ENCODE measurements at regions not wholly inside any gene's neighbourhood (a gene's known extent, or its start where the extent isn't known, plus 50 kb on each side); places are given as distances from the start of the nearest gene placed in this dataset.

DNA sequence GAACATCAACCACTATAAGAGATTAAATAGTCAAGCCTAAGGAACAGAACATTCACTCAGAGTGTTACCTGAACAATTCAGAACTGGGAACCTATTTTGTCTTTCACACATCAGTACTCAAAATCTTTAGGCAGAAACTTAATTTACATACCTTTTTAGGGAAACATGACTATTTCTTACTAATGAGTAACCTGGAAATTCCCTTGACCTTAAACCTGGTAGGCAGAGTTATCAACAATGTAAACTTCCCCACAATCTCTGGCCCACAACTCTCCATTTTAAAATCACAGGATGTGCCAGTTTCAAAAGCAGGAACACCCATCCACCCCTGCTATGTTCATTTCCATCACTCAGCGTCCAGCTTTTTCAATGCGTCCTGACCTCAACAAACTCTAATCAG is 132.9 kb upstream of the ANKFN1 start:
- Histone ChIP-seq H3F3A (ENCODE audit: low read length, unreplicated experiment) (no peaks in the 10 kb centered on the region), H3K4me1 (ENCODE audit: insufficient read depth, low read length) (no peaks in the 10 kb centered on the region), H3K9me3 (ENCODE audit: low read length) (no peaks in the 10 kb centered on the region), H3K79me2 (ENCODE audit: low read length) (no peaks in the 10 kb centered on the region), H3K4me2 (ENCODE audit: low read length) (no peak overlapping the region), H3K27ac (ENCODE audit: low read length) (no peak overlapping the region), H2AFZ (ENCODE audit: low read length) (no peak overlapping the region), H4K20me1 (ENCODE audit: low read length) (no peaks in the 10 kb centered on the region), H3K9ac (ENCODE audit: low read length) (no peak overlapping the region), H3K4me3 (ENCODE audit: low read length) (no peak overlapping the region), H3K9me2 (replicated peaks; ENCODE audit: low read length) (no peaks in the 10 kb centered on the region), H3K36me3 (ENCODE audit: low read depth, low read length) (no peaks in the 10 kb centered on the region), H3K27me3 (ENCODE audit: low read length) (peaks cover 14% of the 10 kb centered on the region; the same call in 1 of the 2 replicates)
- TF ChIP-seq EZH2 (IDR thresholded peaks at IDR 0.05; ENCODE audit: low read length, unreplicated experiment), result no peak
- TF ChIP-seq, protein P1, sequence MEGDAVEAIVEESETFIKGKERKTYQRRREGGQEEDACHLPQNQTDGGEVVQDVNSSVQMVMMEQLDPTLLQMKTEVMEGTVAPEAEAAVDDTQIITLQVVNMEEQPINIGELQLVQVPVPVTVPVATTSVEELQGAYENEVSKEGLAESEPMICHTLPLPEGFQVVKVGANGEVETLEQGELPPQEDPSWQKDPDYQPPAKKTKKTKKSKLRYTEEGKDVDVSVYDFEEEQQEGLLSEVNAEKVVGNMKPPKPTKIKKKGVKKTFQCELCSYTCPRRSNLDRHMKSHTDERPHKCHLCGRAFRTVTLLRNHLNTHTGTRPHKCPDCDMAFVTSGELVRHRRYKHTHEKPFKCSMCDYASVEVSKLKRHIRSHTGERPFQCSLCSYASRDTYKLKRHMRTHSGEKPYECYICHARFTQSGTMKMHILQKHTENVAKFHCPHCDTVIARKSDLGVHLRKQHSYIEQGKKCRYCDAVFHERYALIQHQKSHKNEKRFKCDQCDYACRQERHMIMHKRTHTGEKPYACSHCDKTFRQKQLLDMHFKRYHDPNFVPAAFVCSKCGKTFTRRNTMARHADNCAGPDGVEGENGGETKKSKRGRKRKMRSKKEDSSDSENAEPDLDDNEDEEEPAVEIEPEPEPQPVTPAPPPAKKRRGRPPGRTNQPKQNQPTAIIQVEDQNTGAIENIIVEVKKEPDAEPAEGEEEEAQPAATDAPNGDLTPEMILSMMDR (conservative IDR thresholded peaks at IDR 0.05; ENCODE audit: low read depth, low read length), result no peak
- no peak for TF ChIP-seq EZH2phosphoT487 (IDR thresholded peaks at IDR 0.05; ENCODE audit: borderline replicate concordance, low read length)
- ATAC-seq, result no peak
- intact Hi-C loops (cut with micrococcal nuclease), result no loop called here
- BruUV-seq (replicated peaks), result no TSS peak
- DNase-seq, result no peak
- ChIA-PET POLR2A (ENCODE audit: unreplicated experiment) (no interaction called here), CTCF (no interaction called here)

DNA sequence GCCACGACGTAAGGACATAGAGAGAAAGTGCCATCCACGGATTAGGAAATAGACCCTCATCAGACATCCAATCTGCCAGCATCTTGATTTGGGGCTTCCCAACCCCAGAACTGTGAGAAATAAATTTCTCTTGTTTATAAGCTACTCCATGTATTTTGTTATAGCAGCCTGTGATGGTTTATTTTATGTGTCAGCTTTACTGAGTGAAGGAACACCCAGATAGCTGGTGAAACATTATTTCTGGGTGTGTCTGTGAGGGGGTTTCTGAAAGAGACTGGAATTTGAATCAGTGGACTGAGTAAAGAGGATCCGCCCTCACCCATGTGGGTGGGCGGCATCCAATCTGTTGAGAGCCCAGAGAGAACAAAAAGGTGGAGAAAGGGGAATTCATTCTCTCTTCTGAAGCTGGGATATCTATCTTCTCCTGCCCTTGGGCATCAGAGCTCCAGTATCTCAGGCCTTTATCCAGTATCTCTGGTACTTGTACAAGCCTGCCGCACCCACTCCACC is 131.5 kb upstream of the ANKFN1 start:
- Histone ChIP-seq H3K36me3 (ENCODE audit: low read depth, low read length) (no peaks in the 10 kb centered on the region), H3K27me3 (ENCODE audit: low read length) (peaks cover 14% of the 10 kb centered on the region; the same call in 1 of the 2 replicates), H3K9me3 (ENCODE audit: low read length) (no peaks in the 10 kb centered on the region), H3K4me3 (ENCODE audit: low read length) (no peak overlapping the region), H4K20me1 (ENCODE audit: low read length) (no peaks in the 10 kb centered on the region), H3K4me2 (ENCODE audit: low read length) (no peak overlapping the region), H3K9me2 (replicated peaks; ENCODE audit: low read length) (no peaks in the 10 kb centered on the region), H3F3A (ENCODE audit: low read length, unreplicated experiment) (no peaks in the 10 kb centered on the region), H3K4me1 (ENCODE audit: insufficient read depth, low read length) (no peaks in the 10 kb centered on the region), H3K27ac (ENCODE audit: low read length) (no peak overlapping the region), H3K79me2 (ENCODE audit: low read length) (no peaks in the 10 kb centered on the region), H2AFZ (ENCODE audit: low read length) (no peak overlapping the region), H3K9ac (ENCODE audit: low read length) (no peak overlapping the region)
- TF ChIP-seq, protein P1 (conservative IDR thresholded peaks at IDR 0.05; ENCODE audit: low read depth, low read length), result no peak
- TF ChIP-seq EZH2phosphoT487 (IDR thresholded peaks at IDR 0.05; ENCODE audit: borderline replicate concordance, low read length) (no peak), EZH2 (IDR thresholded peaks at IDR 0.05; ENCODE audit: low read length, unreplicated experiment) (no peak)
- BruUV-seq (replicated peaks), result no TSS peak
- intact Hi-C loops (cut with micrococcal nuclease), result no loop called here
- DNase-seq (no peak), ATAC-seq (no peak)
- POLR2A ChIA-PET (ENCODE audit: unreplicated experiment), result no interaction called here
- CTCF ChIA-PET, result no interaction called here

- ATAC-seq (no peak), DNase-seq (no peak)
- Histone ChIP-seq H3K27ac (ENCODE audit: low read length) (no peak overlapping the region), H3K9me3 (ENCODE audit: low read length) (0 out of 2 replicates have a peak, but pooled peaks cover 3% of the 10 kb centered on the region), H3K27me3 (ENCODE audit: low read length) (0 out of 2 replicates have a peak, but pooled peaks cover 3% of the 10 kb centered on the region), H2AFZ (ENCODE audit: low read length) (no peak overlapping the region), H4K20me1 (ENCODE audit: low read length) (no peaks in the 10 kb centered on the region), H3K4me1 (ENCODE audit: insufficient read depth, low read length) (no peaks in the 10 kb centered on the region), H3K4me2 (ENCODE audit: low read length) (no peak overlapping the region), H3K36me3 (ENCODE audit: low read depth, low read length) (no peaks in the 10 kb centered on the region), H3K9me2 (replicated peaks; ENCODE audit: low read length) (no peaks in the 10 kb centered on the region), H3K79me2 (ENCODE audit: low read length) (no peaks in the 10 kb centered on the region), H3F3A (ENCODE audit: low read length, unreplicated experiment) (no peaks in the 10 kb centered on the region), H3K4me3 (ENCODE audit: low read length) (no peak overlapping the region), H3K9ac (ENCODE audit: low read length) (no peak overlapping the region)
- CTCF ChIA-PET, result no interaction called here
- BruUV-seq (replicated peaks), result no TSS peak
- intact Hi-C loops (cut with micrococcal nuclease), result no loop called here
- no peak for TF ChIP-seq EZH2phosphoT487 (IDR thresholded peaks at IDR 0.05; ENCODE audit: borderline replicate concordance, low read length)
- TF ChIP-seq, protein P1 (conservative IDR thresholded peaks at IDR 0.05; ENCODE audit: low read depth, low read length), result no peak
- POLR2A ChIA-PET (ENCODE audit: unreplicated experiment), result no interaction called here
These were observed 129.4 kb upstream of the ANKFN1 start for GRCh38 chr17:56023851-56024250.
